DND-41 (cell line): ENCODE measurements at regions not wholly inside any gene's neighbourhood (a gene's known extent, or its start where the extent isn't known, plus 50 kb on each side); places are given as distances from the start of the nearest gene placed in this dataset.

Source experiments
- ATAC-seq: fragments of 200-7000 bp; cut with Tn5 transposase; 3 replicates; pipeline ENCODE4 v1.9.1; 2021; ENCODE audit warnings: low read depth; ENCODE audit not compliant: insufficient read depth
- DNase-seq: peaks from one replicate; pipeline ENCODE4 v3.0.0-alpha.2; 2020
- H2AFZ ChIP-seq: 2 replicates; pipeline ENCODE4 v1.6.0; 2012; ENCODE audit warnings: low read depth, low read length
- H3K27ac ChIP-seq: 2 replicates; pipeline ENCODE4 v1.5.1; 2012; ENCODE audit warnings: low read length, inconsistent platforms
- H3K27me3 ChIP-seq: fragments of 200-600 bp; sonication (generic); 2 replicates; pipeline ENCODE4 v1.6.0; 2012; ENCODE audit warnings: low read length, mild to moderate bottlenecking, inconsistent platforms; ENCODE audit not compliant: insufficient read depth, poor library complexity
- H3K36me3 ChIP-seq: 2 replicates; pipeline ENCODE4 v1.5.1; 2012; ENCODE audit warnings: low read length, inconsistent platforms; ENCODE audit not compliant: insufficient read depth
- H3K4me1 ChIP-seq: 2 replicates; pipeline ENCODE4 v1.5.1; 2012; ENCODE audit warnings: mild to moderate bottlenecking, low read length; ENCODE audit not compliant: insufficient read depth
- H3K4me2 ChIP-seq: 2 replicates; pipeline ENCODE4 v1.6.0; 2012; ENCODE audit warnings: mild to moderate bottlenecking, moderate library complexity, low read length, inconsistent platforms; ENCODE audit not compliant: insufficient read depth
- H3K4me3 ChIP-seq, 2 experiments: fragments of 200-600 bp in 1 of 2; shearing (Covaris generic) in 1 of 2; 2 replicates each; pipeline ENCODE4 v1.5.1; 2012 to 2016; ENCODE audit warnings: inconsistent platforms in 2 of 2, low read length in 2 of 2, mild to moderate bottlenecking in 2 of 2, low read depth in 1 of 2, moderate library complexity in 1 of 2
- H3K79me2 ChIP-seq: 2 replicates; pipeline ENCODE4 v1.6.0; 2012; ENCODE audit warnings: low read length, inconsistent platforms; ENCODE audit not compliant: insufficient read depth
- H3K9ac ChIP-seq: 2 replicates; pipeline ENCODE4 v1.6.0; 2012; ENCODE audit warnings: low read depth, mild to moderate bottlenecking, inconsistent platforms, low read length, moderate library complexity
- H3K9me3 ChIP-seq: 2 replicates; pipeline ENCODE4 v1.5.1; 2012; ENCODE audit warnings: low read length, moderate library complexity, mild to moderate bottlenecking, inconsistent platforms; ENCODE audit not compliant: insufficient read depth, severe bottlenecking
- H4K20me1 ChIP-seq: 2 replicates; pipeline ENCODE4 v1.6.0; 2012; ENCODE audit warnings: low read length; ENCODE audit not compliant: insufficient read depth
- EZH2 ChIP-seq: IDR thresholded peaks from 3 replicates; pipeline ENCODE4 v1.6.1; 2012; ENCODE audit warnings: borderline replicate concordance, low read depth, mild to moderate bottlenecking, moderate library complexity, low read length, inconsistent platforms; ENCODE audit not compliant: severe bottlenecking
- TF ChIP-seq, protein P1 (sequence below): IDR thresholded peaks from 2 replicates; pipeline ENCODE4 v1.5.1; 2012; ENCODE audit warnings: borderline replicate concordance, low read length, moderate library complexity, mild to moderate bottlenecking; ENCODE audit not compliant: poor library complexity, severe bottlenecking; ENCODE audit errors: extremely low read depth

DNA sequence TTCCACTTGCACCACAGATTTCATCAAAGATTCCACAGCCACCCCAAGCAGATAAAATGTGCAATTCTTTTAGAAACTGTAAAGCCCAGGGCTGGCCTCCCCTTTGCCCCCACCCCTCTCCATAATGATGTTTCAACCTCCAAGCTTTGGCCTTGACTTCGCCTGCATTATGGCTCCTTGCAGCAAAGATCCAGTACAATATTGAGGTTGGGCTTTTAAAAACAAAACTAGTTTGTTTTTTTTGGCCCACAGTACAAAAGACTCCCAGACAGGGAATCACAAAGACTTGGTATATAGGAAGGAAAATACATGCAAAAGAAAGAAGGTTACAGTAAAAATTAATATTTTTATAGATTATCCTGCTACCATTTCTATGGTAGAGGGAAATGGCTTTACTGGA is 356.5 kb upstream of the PTBP2 start:
- Histone ChIP-seq H3K4me3 (no peak overlapping the region), H3K9me3 (no peaks in the 10 kb centered on the region), H3K79me2 (no peaks in the 10 kb centered on the region), H3K4me2 (no peak overlapping the region), H2AFZ (no peak overlapping the region), H4K20me1 (no peaks in the 10 kb centered on the region), H3K27ac (no peak overlapping the region), H3K36me3 (no peaks in the 10 kb centered on the region), H3K4me1 (no peaks in the 10 kb centered on the region), H3K27me3 (no peaks in the 10 kb centered on the region), H3K9ac (no peak overlapping the region)
- DNase-seq (no peak), ATAC-seq (no peak)
- TF ChIP-seq, protein P1, sequence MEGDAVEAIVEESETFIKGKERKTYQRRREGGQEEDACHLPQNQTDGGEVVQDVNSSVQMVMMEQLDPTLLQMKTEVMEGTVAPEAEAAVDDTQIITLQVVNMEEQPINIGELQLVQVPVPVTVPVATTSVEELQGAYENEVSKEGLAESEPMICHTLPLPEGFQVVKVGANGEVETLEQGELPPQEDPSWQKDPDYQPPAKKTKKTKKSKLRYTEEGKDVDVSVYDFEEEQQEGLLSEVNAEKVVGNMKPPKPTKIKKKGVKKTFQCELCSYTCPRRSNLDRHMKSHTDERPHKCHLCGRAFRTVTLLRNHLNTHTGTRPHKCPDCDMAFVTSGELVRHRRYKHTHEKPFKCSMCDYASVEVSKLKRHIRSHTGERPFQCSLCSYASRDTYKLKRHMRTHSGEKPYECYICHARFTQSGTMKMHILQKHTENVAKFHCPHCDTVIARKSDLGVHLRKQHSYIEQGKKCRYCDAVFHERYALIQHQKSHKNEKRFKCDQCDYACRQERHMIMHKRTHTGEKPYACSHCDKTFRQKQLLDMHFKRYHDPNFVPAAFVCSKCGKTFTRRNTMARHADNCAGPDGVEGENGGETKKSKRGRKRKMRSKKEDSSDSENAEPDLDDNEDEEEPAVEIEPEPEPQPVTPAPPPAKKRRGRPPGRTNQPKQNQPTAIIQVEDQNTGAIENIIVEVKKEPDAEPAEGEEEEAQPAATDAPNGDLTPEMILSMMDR: no peak
- TF ChIP-seq EZH2: no peak

DNA sequence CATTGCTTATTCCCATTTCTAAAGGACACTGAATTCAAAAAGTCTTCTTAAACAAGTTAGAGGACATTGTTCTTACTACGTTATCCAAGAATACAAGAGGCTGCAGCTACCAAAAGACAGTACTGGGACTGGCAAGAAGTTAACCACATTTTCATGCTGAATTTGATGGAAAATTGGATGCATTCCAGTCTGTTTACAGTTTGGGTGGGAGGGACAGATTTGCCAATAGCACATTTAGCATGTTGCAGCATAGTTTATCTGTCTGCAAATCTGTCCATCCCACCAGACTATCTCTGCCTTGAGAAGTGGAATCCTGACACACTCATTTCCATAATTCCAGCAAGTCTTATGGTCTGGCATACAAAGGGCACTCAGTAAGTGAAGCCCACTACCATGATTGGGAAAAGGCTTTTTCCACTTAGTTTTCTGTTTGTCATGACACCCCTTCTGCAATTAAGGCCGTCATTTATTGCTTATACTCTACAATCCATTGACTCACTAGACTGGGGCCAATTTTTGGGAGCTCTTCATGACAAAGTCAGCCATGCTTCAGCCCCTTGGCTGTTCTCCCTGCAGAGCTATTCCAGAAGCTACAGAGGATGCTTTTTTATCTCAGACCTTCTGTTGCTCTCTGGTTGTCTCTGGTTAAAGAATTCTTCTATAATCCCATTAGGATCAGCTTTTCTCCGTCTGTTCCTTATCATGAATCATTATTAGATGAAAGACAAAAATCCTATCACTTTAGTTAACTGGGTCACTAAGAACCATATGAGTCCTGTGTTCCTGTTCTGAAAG is 355.8 kb upstream of the PTBP2 start:
- TF ChIP-seq, protein P1: no peak
- TF ChIP-seq EZH2: no peak
- Histone ChIP-seq H3K4me1 (no peaks in the 10 kb centered on the region), H3K4me2 (no peak overlapping the region), H3K9me3 (no peaks in the 10 kb centered on the region), H3K36me3 (no peaks in the 10 kb centered on the region), H3K4me3 (no peak overlapping the region), H3K27ac (no peak overlapping the region), H3K9ac (no peak overlapping the region), H4K20me1 (no peaks in the 10 kb centered on the region), H2AFZ (no peak overlapping the region), H3K27me3 (no peaks in the 10 kb centered on the region), H3K79me2 (no peaks in the 10 kb centered on the region)
- ATAC-seq (no peak), DNase-seq (no peak)

DNA sequence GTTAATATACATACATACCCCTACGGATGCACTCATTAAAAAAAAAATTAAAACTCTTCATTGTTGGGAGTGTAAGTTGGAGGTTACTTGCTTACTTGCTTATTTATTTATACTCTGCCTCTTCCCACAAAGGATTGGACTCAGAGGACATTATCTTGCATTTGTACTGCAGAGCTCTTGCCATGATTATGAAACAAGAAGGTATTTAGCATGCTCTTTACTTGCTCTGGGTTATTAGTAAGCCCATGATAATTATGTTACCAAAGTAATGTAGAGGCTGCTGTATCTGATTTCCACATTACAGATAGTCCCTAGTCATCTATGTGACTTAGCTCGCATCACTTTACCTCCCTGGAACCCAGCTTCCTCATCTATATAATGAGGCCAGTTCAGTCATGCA is 355.1 kb upstream of the PTBP2 start:
- no peaks in the 10 kb centered on the region for H3K27me3 ChIP-seq
- no peaks in the 10 kb centered on the region for H3K4me1 ChIP-seq
- no peak for TF ChIP-seq EZH2
- TF ChIP-seq, protein P1: no peak
- H3K4me2 ChIP-seq: no peak overlapping the region
- H2AFZ ChIP-seq: no peak overlapping the region
- no peak for DNase-seq
- no peak overlapping the region for H3K9ac ChIP-seq
- H4K20me1 ChIP-seq: no peaks in the 10 kb centered on the region
- H3K4me3 ChIP-seq: no peak overlapping the region
- no peaks in the 10 kb centered on the region for H3K9me3 ChIP-seq
- ATAC-seq: no peak
- no peaks in the 10 kb centered on the region for H3K36me3 ChIP-seq
- no peak overlapping the region for H3K27ac ChIP-seq
- H3K79me2 ChIP-seq: no peaks in the 10 kb centered on the region

DNA sequence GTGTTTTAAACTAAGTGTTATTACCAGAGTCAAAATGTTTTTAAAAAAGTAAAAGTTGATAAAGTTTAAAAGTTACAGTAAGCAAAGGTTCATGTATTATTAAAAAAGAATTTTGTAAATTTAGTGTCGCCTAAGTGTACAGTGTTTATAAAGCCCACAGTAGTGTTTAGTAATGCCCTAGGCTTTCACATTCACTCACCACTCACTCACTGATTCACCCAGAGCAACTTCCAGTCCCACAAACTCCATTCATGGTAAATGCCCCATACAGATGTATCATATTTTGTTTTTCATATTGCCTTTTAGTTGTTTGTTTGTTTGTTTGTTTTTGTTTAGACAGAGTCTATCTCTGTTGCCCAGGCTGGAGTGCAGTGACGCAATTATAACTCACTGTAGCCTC is 353.8 kb upstream of the PTBP2 start:
- Histone ChIP-seq H3K4me3 (no peak overlapping the region), H3K9me3 (no peaks in the 10 kb centered on the region), H3K4me1 (no peaks in the 10 kb centered on the region), H3K27me3 (no peaks in the 10 kb centered on the region), H3K9ac (no peak overlapping the region), H2AFZ (no peak overlapping the region), H3K27ac (no peak overlapping the region), H4K20me1 (no peaks in the 10 kb centered on the region), H3K36me3 (no peaks in the 10 kb centered on the region), H3K4me2 (no peak overlapping the region), H3K79me2 (no peaks in the 10 kb centered on the region)
- TF ChIP-seq EZH2: no peak
- TF ChIP-seq, protein P1: no peak
- DNase-seq (no peak), ATAC-seq (no peak)
